ENCODE measurements at regions not wholly inside any gene's neighbourhood (a gene's known extent, or its start where the extent isn't known, plus 50 kb on each side); places are given as distances from the start of the nearest gene placed in this dataset.
"Not testable (repeated sequence)": the region's sequence is repeated elsewhere in the genome, so short reads cannot be mapped to it uniquely, and the experiment has no call there.

DNA sequence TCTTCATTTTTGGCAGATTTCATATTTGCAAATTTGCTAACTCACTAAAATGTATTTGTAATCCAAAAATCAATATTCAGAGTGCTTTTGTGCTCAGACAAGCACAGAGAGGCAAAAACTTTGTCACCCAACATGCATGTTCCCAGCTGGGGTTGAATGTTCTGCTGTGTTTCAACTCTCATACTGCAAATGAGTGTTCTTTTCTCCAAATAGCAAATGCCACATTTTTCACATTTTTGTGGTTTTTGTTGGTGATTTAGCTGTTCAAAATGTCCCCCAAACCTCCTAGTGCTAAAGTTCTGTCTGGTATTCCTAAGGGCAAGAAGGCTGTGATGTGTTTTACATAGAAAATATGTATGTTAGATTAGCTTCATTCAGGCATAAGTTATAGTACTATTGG, 87.3 kb upstream of the PCSK5 start:
- H3K4me3 ChIP-seq (ENCODE audit: low read depth, low read length), result no peak overlapping the region
- TF ChIP-seq, protein P1, sequence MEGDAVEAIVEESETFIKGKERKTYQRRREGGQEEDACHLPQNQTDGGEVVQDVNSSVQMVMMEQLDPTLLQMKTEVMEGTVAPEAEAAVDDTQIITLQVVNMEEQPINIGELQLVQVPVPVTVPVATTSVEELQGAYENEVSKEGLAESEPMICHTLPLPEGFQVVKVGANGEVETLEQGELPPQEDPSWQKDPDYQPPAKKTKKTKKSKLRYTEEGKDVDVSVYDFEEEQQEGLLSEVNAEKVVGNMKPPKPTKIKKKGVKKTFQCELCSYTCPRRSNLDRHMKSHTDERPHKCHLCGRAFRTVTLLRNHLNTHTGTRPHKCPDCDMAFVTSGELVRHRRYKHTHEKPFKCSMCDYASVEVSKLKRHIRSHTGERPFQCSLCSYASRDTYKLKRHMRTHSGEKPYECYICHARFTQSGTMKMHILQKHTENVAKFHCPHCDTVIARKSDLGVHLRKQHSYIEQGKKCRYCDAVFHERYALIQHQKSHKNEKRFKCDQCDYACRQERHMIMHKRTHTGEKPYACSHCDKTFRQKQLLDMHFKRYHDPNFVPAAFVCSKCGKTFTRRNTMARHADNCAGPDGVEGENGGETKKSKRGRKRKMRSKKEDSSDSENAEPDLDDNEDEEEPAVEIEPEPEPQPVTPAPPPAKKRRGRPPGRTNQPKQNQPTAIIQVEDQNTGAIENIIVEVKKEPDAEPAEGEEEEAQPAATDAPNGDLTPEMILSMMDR (IDR thresholded peaks at IDR 0.05; ENCODE audit: borderline replicate concordance, insufficient read depth, low read depth, low read length), result no peak

DNA sequence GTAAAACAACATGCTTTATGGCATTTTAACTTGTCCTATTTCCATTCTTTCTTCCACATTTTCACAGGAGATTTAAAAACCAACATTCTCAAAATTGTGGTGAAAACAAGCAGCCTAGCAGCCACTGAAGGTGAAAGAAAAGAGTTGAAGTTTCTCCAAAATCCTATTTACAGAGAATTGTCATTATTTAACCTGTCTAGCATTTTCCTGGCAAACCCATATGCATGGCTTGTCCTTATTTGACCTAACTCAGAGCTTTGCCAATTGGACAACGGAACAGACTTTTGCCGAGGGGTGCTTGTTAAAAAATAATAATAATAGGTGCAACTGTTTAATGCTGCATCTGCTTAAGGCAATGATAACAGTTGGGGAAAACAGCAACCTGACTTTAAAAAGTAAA, 80.4 kb upstream of the PCSK5 start:
- TF ChIP-seq, protein P1 (IDR thresholded peaks at IDR 0.05; ENCODE audit: borderline replicate concordance, insufficient read depth, low read depth, low read length), result no peak
- no peak overlapping the region for H3K4me3 ChIP-seq (ENCODE audit: low read depth, low read length)

DNA sequence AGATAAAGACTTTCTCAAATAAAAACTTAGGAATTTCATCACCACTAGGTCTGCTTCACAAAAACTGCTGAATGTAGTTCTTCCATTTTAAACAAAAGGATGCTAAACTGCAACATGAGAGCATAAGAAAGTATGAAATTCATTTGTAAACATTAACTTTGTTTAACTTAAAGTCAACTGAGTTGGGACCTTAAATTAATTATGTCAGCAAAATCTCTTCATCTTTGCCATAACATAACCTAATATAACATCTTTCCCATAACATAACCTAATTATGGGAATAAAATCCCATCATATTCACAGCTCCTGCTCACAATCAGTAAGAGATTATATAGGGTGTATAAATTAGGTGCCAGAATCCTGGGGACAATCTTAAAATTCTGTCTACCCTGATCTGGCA, 78.8 kb upstream of the PCSK5 start:
- TF ChIP-seq, protein P1 (IDR thresholded peaks at IDR 0.05; ENCODE audit: borderline replicate concordance, insufficient read depth, low read depth, low read length), result no peak
- no peak overlapping the region for H3K4me3 ChIP-seq (ENCODE audit: low read depth, low read length)

DNA sequence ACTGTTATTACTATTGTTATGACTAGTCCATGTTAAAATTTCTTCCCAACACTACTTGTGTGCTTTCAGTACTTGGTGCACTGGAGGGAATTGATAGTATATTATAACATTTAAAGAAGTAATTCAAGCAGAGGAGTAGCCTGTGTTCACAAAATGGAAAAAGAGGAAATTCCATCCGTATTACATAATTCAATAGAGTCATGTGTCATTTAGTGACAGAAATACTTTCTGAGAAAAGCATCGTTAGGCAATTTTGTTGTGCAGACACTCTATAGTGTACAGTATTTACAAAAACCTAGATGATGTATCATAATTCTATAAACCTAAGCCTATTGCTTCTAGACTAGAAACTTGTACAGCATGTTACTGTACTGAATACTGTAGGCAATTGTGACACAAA, 78.3 kb upstream of the PCSK5 start:
- TF ChIP-seq, protein P1 (IDR thresholded peaks at IDR 0.05; ENCODE audit: borderline replicate concordance, insufficient read depth, low read depth, low read length), result no peak

DNA sequence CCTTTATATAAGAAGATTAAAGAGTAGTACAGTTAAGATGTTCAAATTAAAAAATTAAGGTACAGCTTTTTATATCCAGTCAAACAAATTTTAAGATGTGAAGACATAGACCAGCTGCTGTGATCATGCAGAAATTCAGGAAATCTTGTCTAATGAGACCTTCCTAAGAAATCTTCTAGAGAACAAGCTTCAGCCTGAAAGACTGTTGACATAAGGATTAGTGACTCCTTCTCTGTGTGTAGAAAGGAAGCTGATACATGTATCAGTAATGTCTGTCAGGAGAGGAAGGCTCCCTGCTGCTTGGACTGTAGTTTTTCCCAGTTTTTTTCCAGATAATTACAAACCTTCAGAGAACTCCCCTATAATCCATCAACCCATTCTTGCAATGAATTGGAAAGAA, 75.8 kb upstream of the PCSK5 start:
- H3K4me3 ChIP-seq (ENCODE audit: low read depth, low read length), result no peak overlapping the region
- TF ChIP-seq, protein P1 (IDR thresholded peaks at IDR 0.05; ENCODE audit: borderline replicate concordance, insufficient read depth, low read depth, low read length), result no peak

More for the DNA sequence above, 78.3 kb upstream of the PCSK5 start:
- H3K4me3 ChIP-seq (ENCODE audit: low read depth, low read length), result no peak overlapping the region

DNA sequence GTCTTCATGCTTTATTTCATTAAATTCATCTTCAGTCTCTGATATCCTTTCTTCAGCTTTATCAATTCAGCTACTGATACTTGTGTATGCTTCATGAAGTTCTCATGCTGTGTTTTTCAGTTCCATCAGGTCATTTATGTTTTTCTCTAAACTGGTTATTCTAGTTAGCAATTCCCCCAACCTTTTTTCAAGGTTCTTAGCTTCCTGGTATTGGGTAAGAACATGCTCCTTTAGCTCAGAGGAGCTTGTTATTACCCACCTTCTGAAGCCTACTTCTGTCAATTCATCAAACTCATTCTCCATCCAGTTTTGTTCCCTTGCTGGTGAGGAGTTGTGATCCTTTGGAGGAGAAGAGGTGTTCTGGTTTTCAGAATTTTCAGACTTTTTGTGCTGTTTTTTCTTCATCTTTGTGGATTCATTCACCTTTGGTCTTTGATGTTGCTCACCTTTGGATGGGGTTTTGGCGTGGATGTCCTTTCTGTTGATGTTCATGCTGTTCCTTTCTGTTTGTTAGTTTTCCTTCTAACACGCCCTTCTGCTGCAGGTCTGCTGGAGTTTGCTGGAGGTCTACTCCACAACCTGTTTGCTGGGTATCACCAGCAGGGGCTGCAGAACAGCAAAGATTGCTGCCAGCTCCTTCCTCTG, 69.9 kb upstream of the PCSK5 start:
- H3K4me3 ChIP-seq (ENCODE audit: low read depth, low read length), result not testable (repeated sequence)

DNA sequence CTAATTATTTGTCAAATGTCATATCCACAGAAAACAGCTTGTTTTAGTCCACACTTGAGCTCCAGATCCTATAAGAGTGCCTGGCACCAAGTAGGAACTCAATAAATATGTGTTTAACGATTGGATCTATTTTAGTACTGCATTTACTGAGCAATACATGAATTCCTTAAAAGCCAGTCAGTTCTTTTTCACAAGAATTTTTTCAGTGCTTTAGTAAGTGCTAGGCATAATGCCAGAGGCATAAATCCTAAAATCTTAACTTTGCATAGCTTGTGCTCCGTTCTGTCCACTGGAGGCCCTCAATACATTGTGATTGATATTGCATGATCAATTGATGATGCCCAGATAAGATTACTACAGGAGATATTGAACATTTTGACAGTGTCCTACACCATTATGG, 67.3 kb upstream of the PCSK5 start:
- H3K4me3 ChIP-seq (ENCODE audit: low read depth, low read length), result no peak overlapping the region
- TF ChIP-seq, protein P1 (IDR thresholded peaks at IDR 0.05; ENCODE audit: borderline replicate concordance, insufficient read depth, low read depth, low read length), result no peak

Measured in GM12875 (cell line).